ENCODE measurements at regions not wholly inside any gene's neighbourhood (a gene's known extent, or its start where the extent isn't known, plus 50 kb on each side); places are given as distances from the start of the nearest gene placed in this dataset.

GRCh38 chr10:36473122-36473521 is 652.3 kb upstream of the ANKRD30A start:
- no peak for DNase-seq
- no peak for TF ChIP-seq POLR2A (IDR thresholded peaks at IDR 0.05)
- TF ChIP-seq CTCF (IDR thresholded peaks at IDR 0.05) = no peak
- intact Hi-C loops (cut with DNase I) = no loop called here
- WGBS (ENCODE audit: insufficient coverage, low coverage, low lambda C conversion rate, missing lambda C conversion rate) = 94% methylated on average over 4 of the region's 4 CpGs
- no peak for ATAC-seq
- H3K4me1 ChIP-seq = no peaks in the 10 kb centered on the region
- no peak overlapping the region for H3K4me3 ChIP-seq
- no peak overlapping the region for H3K27ac ChIP-seq
- H3K36me3 ChIP-seq = no peaks in the 10 kb centered on the region
- H3K27me3 ChIP-seq = no peaks in the 10 kb centered on the region
- no peaks in the 10 kb centered on the region for H3K9me3 ChIP-seq

- 75% methylated on average over 2 of the region's 2 CpGs for WGBS (ENCODE audit: insufficient coverage, low coverage, low lambda C conversion rate, missing lambda C conversion rate)
- ATAC-seq = no peak
- Histone ChIP-seq H3K27me3 (no peaks in the 10 kb centered on the region), H3K4me1 (no peaks in the 10 kb centered on the region), H3K27ac (no peak overlapping the region), H3K4me3 (no peak overlapping the region), H3K9me3 (no peaks in the 10 kb centered on the region), H3K36me3 (no peaks in the 10 kb centered on the region)
- intact Hi-C loops (cut with DNase I) = no loop called here
- no peak for DNase-seq
- TF ChIP-seq CTCF (IDR thresholded peaks at IDR 0.05) (no peak), POLR2A (IDR thresholded peaks at IDR 0.05) (no peak)
Observed at GRCh38 chr10:36469585-36469984, 655.8 kb upstream of the ANKRD30A start.

- intact Hi-C loops (cut with DNase I) = no loop called here
- Histone ChIP-seq H3K4me1 (no peaks in the 10 kb centered on the region), H3K4me3 (no peak overlapping the region), H3K27ac (no peak overlapping the region), H3K27me3 (no peaks in the 10 kb centered on the region), H3K9me3 (no peaks in the 10 kb centered on the region), H3K36me3 (no peaks in the 10 kb centered on the region)
- ATAC-seq (no peak), DNase-seq (no peak)
- whole genome bisulfite sequencing (ENCODE audit: insufficient coverage, low coverage, low lambda C conversion rate, missing lambda C conversion rate) = 70% methylated on average over 3 of the region's 3 CpGs
- no peak for TF ChIP-seq CTCF (IDR thresholded peaks at IDR 0.05)
Observed at GRCh38 chr10:36468620-36469019, 656.8 kb upstream of the ANKRD30A start.

- no peaks in the 10 kb centered on the region for H3K36me3 ChIP-seq
- WGBS (ENCODE audit: insufficient coverage, low coverage, low lambda C conversion rate, missing lambda C conversion rate) = 41% methylated on average over 3 of the region's 3 CpGs
- intact Hi-C loops (cut with DNase I) = no loop called here
- no peak overlapping the region for H3K4me3 ChIP-seq
- ATAC-seq (no peak), DNase-seq (no peak)
- H3K27ac ChIP-seq = no peak overlapping the region
- no peak for TF ChIP-seq CTCF (IDR thresholded peaks at IDR 0.05)
- no peak for TF ChIP-seq POLR2A (IDR thresholded peaks at IDR 0.05)
- no peaks in the 10 kb centered on the region for H3K9me3 ChIP-seq
- H3K4me1 ChIP-seq = no peaks in the 10 kb centered on the region
- no peaks in the 10 kb centered on the region for H3K27me3 ChIP-seq
Observed at GRCh38 chr10:36465604-36466379, 659.6 kb upstream of the ANKRD30A start.

All from right lobe of liver (tissue), 6 donors.